H54 (cell line): ENCODE measurements at regions not wholly inside any gene's neighbourhood (a gene's known extent, or its start where the extent isn't known, plus 50 kb on each side); places are given as distances from the start of the nearest gene placed in this dataset.

Source experiments
- DNase-seq: peaks from one replicate; pipeline ENCODE4 v3.0.0; 2011; ENCODE audit warnings: low spot score, mixed read lengths; ENCODE audit not compliant: insufficient read length
- FAIRE-seq: peaks from 3 replicates; lab custom pipeline; 2011; peaks lifted over from hg19 to GRCh38; lab: Jason Lieb, UNC
- POLR2A ChIP-seq: IDR thresholded peaks from 2 replicates; pipeline ENCODE4 v1.6.1; 2011; ENCODE audit warnings: low read depth, mild to moderate bottlenecking, low read length

GRCh38 chr9:23254404-23255184 lies 571.4 kb downstream of the ELAVL2 start:
- FAIRE-seq, result no peak
- DNase-seq, result no peak
- TF ChIP-seq POLR2A, result no peak

GRCh38 chr9:23255346-23255745 lies 570.7 kb downstream of the ELAVL2 start:
- FAIRE-seq, result no peak
- DNase-seq, result no peak
- no peak for TF ChIP-seq POLR2A

- TF ChIP-seq POLR2A, result no peak
- no peak for DNase-seq
- FAIRE-seq, result no peak
Measured at GRCh38 chr9:23258569-23258968, 567.5 kb downstream of the ELAVL2 start.

GRCh38 chr9:23278561-23278960 lies 547.5 kb downstream of the ELAVL2 start:
- no peak for FAIRE-seq
- no peak for TF ChIP-seq POLR2A
- no peak for DNase-seq

GRCh38 chr9:23287390-23287789 lies 538.6 kb downstream of the ELAVL2 start:
- no peak for TF ChIP-seq POLR2A
- FAIRE-seq (no peak), DNase-seq (no peak)

GRCh38 chr9:23288545-23288944 lies 537.5 kb downstream of the ELAVL2 start:
- DNase-seq (no peak), FAIRE-seq (no peak)
- TF ChIP-seq POLR2A, result no peak

GRCh38 chr9:23290973-23291372 lies 535.1 kb downstream of the ELAVL2 start:
- FAIRE-seq (no peak), DNase-seq (no peak)
- no peak for TF ChIP-seq POLR2A

- DNase-seq, result no peak
- no peak for FAIRE-seq
- no peak for TF ChIP-seq POLR2A
Measured at GRCh38 chr9:23302281-23302680, 523.8 kb downstream of the ELAVL2 start.

- FAIRE-seq, result no peak
- no peak for TF ChIP-seq POLR2A
- DNase-seq, result no peak
Measured at GRCh38 chr9:23306731-23307130, 519.3 kb downstream of the ELAVL2 start.

- DNase-seq (no peak), FAIRE-seq (no peak)
- TF ChIP-seq POLR2A, result no peak
Measured at GRCh38 chr9:23307731-23308513, 518.1 kb downstream of the ELAVL2 start.

- no peak for TF ChIP-seq POLR2A
- DNase-seq (no peak), FAIRE-seq (no peak)
Measured at GRCh38 chr9:23309800-23310199, 516.2 kb downstream of the ELAVL2 start.

GRCh38 chr9:23314247-23314646 lies 511.8 kb downstream of the ELAVL2 start:
- TF ChIP-seq POLR2A, result no peak
- FAIRE-seq, result no peak
- no peak for DNase-seq

GRCh38 chr9:23319092-23319491 lies 506.9 kb downstream of the ELAVL2 start:
- TF ChIP-seq POLR2A, result no peak

GRCh38 chr9:23321049-23321448 lies 505.0 kb downstream of the ELAVL2 start:
- FAIRE-seq (no peak), DNase-seq (no peak)
- no peak for TF ChIP-seq POLR2A

More at GRCh38 chr9:23319092-23319491, 506.9 kb downstream of the ELAVL2 start:
- DNase-seq (no peak), FAIRE-seq (no peak)
